Spleen (tissue), 7 donors: ENCODE measurements at regions not wholly inside any gene's neighbourhood (a gene's known extent, or its start where the extent isn't known, plus 50 kb on each side); places are given as distances from the start of the nearest gene placed in this dataset.

Experiments
- POLR2AphosphoS5 ChIP-seq, 3 donors: sonication (generic); formaldehyde crosslinking; IDR thresholded peaks; one replicate each; pipeline ENCODE4 v1.5.1; 2017; ENCODE audit warnings: antibody characterized with exemption in 3 of 3
- TF ChIP-seq, protein P1 (sequence below), 11 experiments: fragments of 200-600 bp in 7 of 11; fragments of 450-650 bp in 4 of 11; sonication (generic) in 4 of 11; IDR thresholded peaks in 8 of 11; conservative IDR thresholded peaks in 3 of 11; 1 replicate in 7 of 11; 2 replicates in 4 of 11; pipeline versions ENCODE4 v1.4.0 to v1.8.0; 2016 to 2021; ENCODE audit warnings: antibody characterized with exemption in 11 of 11, inconsistent platforms in 4 of 11, mild to moderate bottlenecking in 1 of 11
- donor health status: DM: no; HTN: no; CAD: no; lungs with moderate emphysema.
- donor health status: DM: no; HTN: no; CAD: no.
- donor health status: DM: no; HTN: no; CAD: no.

DNA sequence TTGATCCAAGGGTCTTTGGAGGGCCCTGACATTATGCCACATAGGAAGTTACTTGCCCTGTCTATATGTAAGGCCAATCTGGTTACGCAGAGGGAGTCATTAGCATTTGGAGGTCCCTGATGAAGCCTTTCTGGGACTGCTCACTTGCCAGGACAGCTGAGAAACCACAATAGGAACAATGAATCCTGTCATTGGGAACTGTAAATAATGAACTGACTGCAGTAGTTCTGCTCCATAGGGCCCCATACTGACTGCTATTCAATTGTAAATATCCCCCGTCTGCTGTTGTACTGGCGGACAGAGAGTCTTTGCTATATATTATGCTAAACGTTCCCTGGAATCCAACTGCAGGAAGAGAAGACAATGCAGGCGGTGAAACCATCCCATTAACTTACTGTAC lies 149.4 kb upstream of the DCC start:
- TF ChIP-seq, protein P1, sequence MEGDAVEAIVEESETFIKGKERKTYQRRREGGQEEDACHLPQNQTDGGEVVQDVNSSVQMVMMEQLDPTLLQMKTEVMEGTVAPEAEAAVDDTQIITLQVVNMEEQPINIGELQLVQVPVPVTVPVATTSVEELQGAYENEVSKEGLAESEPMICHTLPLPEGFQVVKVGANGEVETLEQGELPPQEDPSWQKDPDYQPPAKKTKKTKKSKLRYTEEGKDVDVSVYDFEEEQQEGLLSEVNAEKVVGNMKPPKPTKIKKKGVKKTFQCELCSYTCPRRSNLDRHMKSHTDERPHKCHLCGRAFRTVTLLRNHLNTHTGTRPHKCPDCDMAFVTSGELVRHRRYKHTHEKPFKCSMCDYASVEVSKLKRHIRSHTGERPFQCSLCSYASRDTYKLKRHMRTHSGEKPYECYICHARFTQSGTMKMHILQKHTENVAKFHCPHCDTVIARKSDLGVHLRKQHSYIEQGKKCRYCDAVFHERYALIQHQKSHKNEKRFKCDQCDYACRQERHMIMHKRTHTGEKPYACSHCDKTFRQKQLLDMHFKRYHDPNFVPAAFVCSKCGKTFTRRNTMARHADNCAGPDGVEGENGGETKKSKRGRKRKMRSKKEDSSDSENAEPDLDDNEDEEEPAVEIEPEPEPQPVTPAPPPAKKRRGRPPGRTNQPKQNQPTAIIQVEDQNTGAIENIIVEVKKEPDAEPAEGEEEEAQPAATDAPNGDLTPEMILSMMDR (IDR thresholded peaks at IDR 0.05 in 8 of 11, conservative IDR thresholded peaks at IDR 0.05 in 3 of 11): no peak
- TF ChIP-seq POLR2AphosphoS5 (IDR thresholded peaks at IDR 0.05): no peak
